WTC11 (cell line): ENCODE measurements at regions not wholly inside any gene's neighbourhood (a gene's known extent, or its start where the extent isn't known, plus 50 kb on each side); places are given as distances from the start of the nearest gene placed in this dataset.

Experiments used
- ATAC-seq: fragments of 200-7000 bp; cut with Tn5 transposase; 2 replicates; pipeline ENCODE4 v1.10.0; 2021; ENCODE audit warnings: mild to moderate bottlenecking, moderate library complexity
- CTCF ChIA-PET: fragments of 300-600 bp; sonication (Branson Sonifier 250); formaldehyde crosslinking; loops from one replicate; lab custom pipeline; 2021; ENCODE audit warnings: antibody characterized with exemption; lab: Charles Lee
- POLR2A ChIA-PET: fragments of 350-600 bp; sonication (Branson Sonifier 250); formaldehyde crosslinking; loops from one replicate; lab custom pipeline; 2021; ENCODE audit warnings: antibody characterized with exemption; lab: Charles Lee
- DNase-seq: peaks from one replicate; pipeline ENCODE4 v3.0.0; 2021; ENCODE audit warnings: low spot score
- H3K27ac Mint-ChIP-seq: 2 replicates; pipeline ENCODE4 v1.8.0; 2021; ENCODE audit warnings: mixed read lengths
- H3K27me3 Mint-ChIP-seq: 2 replicates; pipeline ENCODE4 v1.8.0; 2021; ENCODE audit warnings: low read depth, mild to moderate bottlenecking, moderate library complexity, mixed read lengths
- H3K36me3 Mint-ChIP-seq: 2 replicates; pipeline ENCODE4 v1.8.0; 2021; ENCODE audit warnings: mixed read lengths
- H3K4me1 Mint-ChIP-seq: 2 replicates; pipeline ENCODE4 v1.8.0; 2022; ENCODE audit warnings: mixed read lengths
- H3K4me3 Mint-ChIP-seq: 2 replicates; pipeline ENCODE4 v1.8.0; 2021; ENCODE audit warnings: mild to moderate bottlenecking, moderate library complexity, mixed read lengths
- H3K9me3 Mint-ChIP-seq: 2 replicates; pipeline ENCODE4 v1.8.0; 2021; ENCODE audit warnings: mixed read lengths
- ATF6 ChIP-seq: sonication (generic); formaldehyde crosslinking; IDR thresholded peaks from 2 replicates; pipeline ENCODE4 v1.8.1; 2023; ENCODE audit warnings: mild to moderate bottlenecking, missing genetic modification reagents
- CBFB ChIP-seq: sonication (generic); formaldehyde crosslinking; IDR thresholded peaks from 2 replicates; pipeline ENCODE4 v1.8.1; 2022; ENCODE audit warnings: mild to moderate bottlenecking, low read depth, missing genetic modification reagents
- CDX4 ChIP-seq: fragments of 250-450 bp; sonication (Bioruptor Pico); IDR thresholded peaks from 2 replicates; pipeline ENCODE4 v1.9.0; 2021; ENCODE audit warnings: moderate library complexity, mild to moderate bottlenecking, inconsistent platforms, borderline replicate concordance
- FOXK1 ChIP-seq: sonication (generic); formaldehyde crosslinking; IDR thresholded peaks from 2 replicates; pipeline ENCODE4 v1.8.0; 2022; ENCODE audit warnings: mild to moderate bottlenecking, moderate library complexity, missing genetic modification reagents
- FOXP1 ChIP-seq: sonication (generic); formaldehyde crosslinking; IDR thresholded peaks from 2 replicates; pipeline ENCODE4 v1.8.0; 2022; ENCODE audit warnings: missing genetic modification reagents, mild to moderate bottlenecking, moderate library complexity, borderline replicate concordance
- MYBL2 ChIP-seq: sonication (generic); formaldehyde crosslinking; IDR thresholded peaks from 2 replicates; pipeline ENCODE4 v1.8.1; 2023; ENCODE audit warnings: mild to moderate bottlenecking, moderate library complexity, missing genetic modification reagents
- NFYB ChIP-seq: sonication (generic); formaldehyde crosslinking; conservative IDR thresholded peaks from 2 replicates; pipeline ENCODE4 v1.8.0; 2022; ENCODE audit warnings: low read depth, missing genetic modification reagents
- RORB ChIP-seq: fragments of 250-450 bp; sonication (Bioruptor Pico); IDR thresholded peaks from 2 replicates; pipeline ENCODE4 v1.9.0; 2021; ENCODE audit warnings: mild to moderate bottlenecking
- SMAD3 ChIP-seq: sonication (generic); formaldehyde crosslinking; IDR thresholded peaks from 2 replicates; pipeline ENCODE4 v1.8.0; 2022; ENCODE audit warnings: missing genetic modification reagents, mild to moderate bottlenecking, borderline replicate concordance
- SOX15 ChIP-seq: fragments of 250-450 bp; sonication (Bioruptor Pico); IDR thresholded peaks from 2 replicates; pipeline ENCODE4 v1.9.0; 2021; ENCODE audit warnings: mild to moderate bottlenecking
- ZNF138 ChIP-seq: sonication (generic); formaldehyde crosslinking; conservative IDR thresholded peaks from 2 replicates; pipeline ENCODE4 v1.8.1; 2022; ENCODE audit warnings: mild to moderate bottlenecking, moderate library complexity, missing genetic modification reagents
- ZNF281 ChIP-seq: sonication (generic); formaldehyde crosslinking; IDR thresholded peaks from 2 replicates; pipeline ENCODE4 v1.8.0; 2023; ENCODE audit warnings: mild to moderate bottlenecking, missing genetic modification reagents
- ZNF423 ChIP-seq: fragments of 250-450 bp; sonication (Bioruptor Pico); IDR thresholded peaks from 2 replicates; pipeline ENCODE4 v2.1.2; 2022; ENCODE audit warnings: mild to moderate bottlenecking, moderate library complexity
- TF ChIP-seq, protein P1 (sequence below): fragments of 200-600 bp; IDR thresholded peaks from 2 replicates; pipeline ENCODE4 v1.8.0; 2022; ENCODE audit warnings: antibody characterized with exemption
- TF ChIP-seq, protein P2 (sequence below): sonication (generic); formaldehyde crosslinking; IDR thresholded peaks from 2 replicates; pipeline ENCODE4 v1.8.1; 2022; ENCODE audit warnings: low read depth, mild to moderate bottlenecking, moderate library complexity, missing genetic modification reagents, borderline replicate concordance
- TF ChIP-seq, protein P3 (sequence below): sonication (generic); formaldehyde crosslinking; IDR thresholded peaks from 2 replicates; pipeline ENCODE4 v1.8.1; 2022; ENCODE audit warnings: mild to moderate bottlenecking, missing genetic modification reagents, moderate library complexity, borderline replicate concordance

GRCh38 chr18:26667046-26667445 is 118.7 kb upstream of the KCTD1 start (continued):
- TF ChIP-seq ZNF281 (CRISPR knock-in tag) (no peak), SMAD3 (CRISPR knock-in tag) (no peak), ZNF138 (CRISPR knock-in tag) (no peak)

DNA sequence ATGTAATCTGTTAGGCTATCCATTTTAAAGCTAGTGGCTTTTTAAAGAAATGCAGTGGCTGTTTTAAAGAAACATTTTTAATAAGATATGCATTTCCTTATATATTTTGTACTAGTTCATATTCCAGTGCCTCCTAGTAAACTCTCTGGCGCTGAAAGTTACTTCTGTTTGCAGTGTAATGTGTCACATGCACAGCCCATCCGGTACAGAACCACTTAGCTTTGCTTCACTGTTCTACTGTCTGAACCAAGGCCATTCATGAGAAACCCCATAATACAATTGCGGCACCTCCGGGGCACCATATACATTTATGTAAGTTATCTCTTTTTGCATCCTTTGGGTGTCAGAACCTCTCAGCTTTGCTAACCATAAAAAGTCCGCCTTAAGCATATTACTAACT is 114.6 kb upstream of the KCTD1 start:
- peaks cover 11% of the 10 kb centered on the region for H3K27me3 Mint-ChIP-seq
- no peaks in the 10 kb centered on the region for H3K36me3 Mint-ChIP-seq
- no peaks in the 10 kb centered on the region for H3K9me3 Mint-ChIP-seq
- H3K4me3 Mint-ChIP-seq = no peak overlapping the region
- ChIA-PET CTCF (no interaction called here), POLR2A (no interaction called here)
- peaks cover 13% of the 10 kb centered on the region for H3K4me1 Mint-ChIP-seq
- TF ChIP-seq ZNF138 (CRISPR knock-in tag) (no peak), SOX15 (CRISPR knock-in tag) (no peak), RORB (CRISPR knock-in tag) (no peak), CDX4 (CRISPR knock-in tag) (no peak), ZNF423 (no peak), FOXK1 (no peak), FOXP1 (CRISPR knock-in tag) (no peak), NFYB (no peak), CBFB (CRISPR knock-in tag) (no peak), MYBL2 (CRISPR knock-in tag) (no peak), ATF6 (CRISPR knock-in tag) (no peak)
- TF ChIP-seq, protein P1, sequence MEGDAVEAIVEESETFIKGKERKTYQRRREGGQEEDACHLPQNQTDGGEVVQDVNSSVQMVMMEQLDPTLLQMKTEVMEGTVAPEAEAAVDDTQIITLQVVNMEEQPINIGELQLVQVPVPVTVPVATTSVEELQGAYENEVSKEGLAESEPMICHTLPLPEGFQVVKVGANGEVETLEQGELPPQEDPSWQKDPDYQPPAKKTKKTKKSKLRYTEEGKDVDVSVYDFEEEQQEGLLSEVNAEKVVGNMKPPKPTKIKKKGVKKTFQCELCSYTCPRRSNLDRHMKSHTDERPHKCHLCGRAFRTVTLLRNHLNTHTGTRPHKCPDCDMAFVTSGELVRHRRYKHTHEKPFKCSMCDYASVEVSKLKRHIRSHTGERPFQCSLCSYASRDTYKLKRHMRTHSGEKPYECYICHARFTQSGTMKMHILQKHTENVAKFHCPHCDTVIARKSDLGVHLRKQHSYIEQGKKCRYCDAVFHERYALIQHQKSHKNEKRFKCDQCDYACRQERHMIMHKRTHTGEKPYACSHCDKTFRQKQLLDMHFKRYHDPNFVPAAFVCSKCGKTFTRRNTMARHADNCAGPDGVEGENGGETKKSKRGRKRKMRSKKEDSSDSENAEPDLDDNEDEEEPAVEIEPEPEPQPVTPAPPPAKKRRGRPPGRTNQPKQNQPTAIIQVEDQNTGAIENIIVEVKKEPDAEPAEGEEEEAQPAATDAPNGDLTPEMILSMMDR = no peak
- TF ChIP-seq, protein P2, sequence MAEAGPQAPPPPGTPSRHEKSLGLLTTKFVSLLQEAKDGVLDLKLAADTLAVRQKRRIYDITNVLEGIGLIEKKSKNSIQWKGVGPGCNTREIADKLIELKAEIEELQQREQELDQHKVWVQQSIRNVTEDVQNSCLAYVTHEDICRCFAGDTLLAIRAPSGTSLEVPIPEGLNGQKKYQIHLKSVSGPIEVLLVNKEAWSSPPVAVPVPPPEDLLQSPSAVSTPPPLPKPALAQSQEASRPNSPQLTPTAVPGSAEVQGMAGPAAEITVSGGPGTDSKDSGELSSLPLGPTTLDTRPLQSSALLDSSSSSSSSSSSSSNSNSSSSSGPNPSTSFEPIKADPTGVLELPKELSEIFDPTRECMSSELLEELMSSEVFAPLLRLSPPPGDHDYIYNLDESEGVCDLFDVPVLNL (CRISPR knock-in tag) = no peak
- TF ChIP-seq, protein P3, sequence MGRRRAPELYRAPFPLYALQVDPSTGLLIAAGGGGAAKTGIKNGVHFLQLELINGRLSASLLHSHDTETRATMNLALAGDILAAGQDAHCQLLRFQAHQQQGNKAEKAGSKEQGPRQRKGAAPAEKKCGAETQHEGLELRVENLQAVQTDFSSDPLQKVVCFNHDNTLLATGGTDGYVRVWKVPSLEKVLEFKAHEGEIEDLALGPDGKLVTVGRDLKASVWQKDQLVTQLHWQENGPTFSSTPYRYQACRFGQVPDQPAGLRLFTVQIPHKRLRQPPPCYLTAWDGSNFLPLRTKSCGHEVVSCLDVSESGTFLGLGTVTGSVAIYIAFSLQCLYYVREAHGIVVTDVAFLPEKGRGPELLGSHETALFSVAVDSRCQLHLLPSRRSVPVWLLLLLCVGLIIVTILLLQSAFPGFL (CRISPR knock-in tag) = no peak
- ATAC-seq = no peak
- no peak for DNase-seq
- no peak overlapping the region for H3K27ac Mint-ChIP-seq
